CD4-positive, CD25-positive, alpha-beta regulatory T cell (primary cell): ENCODE measurements at regions not wholly inside any gene's neighbourhood (a gene's known extent, or its start where the extent isn't known, plus 50 kb on each side); places are given as distances from the start of the nearest gene placed in this dataset.
A peak's percentile ranks its signal among the peaks of the same experiment; 100 is the strongest.
"Not testable (repeated sequence)": the region's sequence is repeated elsewhere in the genome, so short reads cannot be mapped to it uniquely, and the experiment has no call there.

Experiments used
- ATAC-seq, 2 donors: fragments of 150-1000 bp; cut with Tn5 transposase; one replicate each; pipeline ENCODE4 v1.10.0; 2021; ENCODE audit warnings: low read depth in 2 of 2, moderate number of reproducible peaks in 2 of 2, moderate library complexity in 1 of 2
- DNase-seq, 3 donors: peaks; one replicate each; pipeline versions ENCODE4 v3.0.0 to v3.0.0-alpha.2; 2012 to 2022; ENCODE audit warnings: mixed read lengths in 1 of 3
- H3K27ac ChIP-seq: one replicate; pipeline ENCODE4 v1.7.0; 2013; ENCODE audit warnings: mild to moderate bottlenecking, low read length; ENCODE audit not compliant: insufficient read depth, poor library complexity, severe bottlenecking
- H3K27me3 ChIP-seq: one replicate; pipeline ENCODE4 v1.7.0; 2013; ENCODE audit warnings: low read length; ENCODE audit not compliant: control insufficient read depth, insufficient read depth
- H3K36me3 ChIP-seq: one replicate; pipeline ENCODE4 v1.7.0; 2013; ENCODE audit warnings: mild to moderate bottlenecking, low read length, moderate library complexity; ENCODE audit not compliant: control insufficient read depth, insufficient read depth
- H3K4me1 ChIP-seq: 2 replicates; pipeline ENCODE4 v1.7.0; 2013; ENCODE audit warnings: mild to moderate bottlenecking, low read length; ENCODE audit not compliant: insufficient read depth, control insufficient read depth, poor library complexity, severe bottlenecking
- H3K4me3 ChIP-seq: one replicate; pipeline ENCODE4 v1.7.0; 2013; ENCODE audit warnings: low read depth, mild to moderate bottlenecking, low read length, moderate library complexity
- H3K9me3 ChIP-seq, 2 experiments: 1 replicate in 1 of 2; 2 replicates in 1 of 2; pipeline ENCODE4 v1.7.0; 2013; ENCODE audit warnings: low read length in 2 of 2, mild to moderate bottlenecking in 1 of 2, moderate library complexity in 1 of 2; ENCODE audit not compliant: control insufficient read depth in 2 of 2
- H3K27ac Mint-ChIP-seq, 3 donors: one replicate each; pipeline ENCODE4 v1.8.0; 2020 to 2022; ENCODE audit warnings: mild to moderate bottlenecking in 3 of 3, mixed read lengths in 3 of 3, moderate library complexity in 2 of 3
- H3K27me3 Mint-ChIP-seq: one replicate; pipeline ENCODE4 v1.8.0; 2022; ENCODE audit warnings: mild to moderate bottlenecking, mixed read lengths
- H3K36me3 Mint-ChIP-seq: one replicate; pipeline ENCODE4 v1.8.0; 2020; ENCODE audit warnings: mixed read lengths
- H3K4me1 Mint-ChIP-seq, 4 donors: one replicate each; pipeline ENCODE4 v1.8.0; 2020 to 2022; ENCODE audit warnings: mixed read lengths in 4 of 4, mild to moderate bottlenecking in 1 of 4
- H3K4me3 Mint-ChIP-seq, 4 donors: one replicate each; pipeline ENCODE4 v1.8.0; 2020 to 2022; ENCODE audit warnings: mild to moderate bottlenecking in 4 of 4, mixed read lengths in 4 of 4, moderate library complexity in 3 of 4
- H3K9me3 Mint-ChIP-seq, 7 donors: one replicate each; pipeline ENCODE4 v1.8.0; 2020 to 2022; ENCODE audit warnings: mixed read lengths in 7 of 7, mild to moderate bottlenecking in 3 of 7, moderate library complexity in 2 of 7

- Mint-ChIP-seq H3K9me3 (no peaks in the 10 kb centered on the region), H3K36me3 (no peaks in the 10 kb centered on the region), H3K27me3 (no peaks in the 10 kb centered on the region), H3K4me3 (no peak overlapping the region), H3K27ac (no peak overlapping the region), H3K4me1 (no peaks in the 10 kb centered on the region)
- Histone ChIP-seq H3K27ac (no peak overlapping the region), H3K36me3 (no peaks in the 10 kb centered on the region), H3K4me3 (no peak overlapping the region), H3K9me3 (no peaks in the 10 kb centered on the region), H3K27me3 (no peaks in the 10 kb centered on the region), H3K4me1 (no peaks in the 10 kb centered on the region)
- ATAC-seq (no peak), DNase-seq (no peak)
These were observed 559.8 kb downstream of the SUCLG1 start for GRCh38 chr2:83899271-83899670.

- ATAC-seq = no peak
These were observed 564.1 kb downstream of the SUCLG1 start for GRCh38 chr2:83894976-83895375.

GRCh38 chr2:83887757-83888156, 571.3 kb downstream of the SUCLG1 start:
- ATAC-seq (no peak), DNase-seq (no peak)
- Histone ChIP-seq H3K9me3 (no peaks in the 10 kb centered on the region), H3K27me3 (no peaks in the 10 kb centered on the region), H3K27ac (no peak overlapping the region), H3K4me1 (no peaks in the 10 kb centered on the region), H3K4me3 (no peak overlapping the region), H3K36me3 (no peaks in the 10 kb centered on the region)
- Mint-ChIP-seq H3K4me3 (no peak overlapping the region), H3K4me1 (no peaks in the 10 kb centered on the region), H3K9me3 (peaks cover 0 to 3% (median 0%) of the 10 kb centered on the region in 7 donors), H3K27ac (no peak overlapping the region), H3K36me3 (no peaks in the 10 kb centered on the region), H3K27me3 (no peaks in the 10 kb centered on the region)

More at GRCh38 chr2:83894976-83895375, 564.1 kb downstream of the SUCLG1 start:
- H3K4me1 ChIP-seq = no peaks in the 10 kb centered on the region
- no peaks in the 10 kb centered on the region for H3K9me3 Mint-ChIP-seq
- H3K36me3 Mint-ChIP-seq = no peaks in the 10 kb centered on the region
- no peak overlapping the region for H3K4me3 ChIP-seq
- no peaks in the 10 kb centered on the region for H3K9me3 ChIP-seq
- peak overlapping the region in 1 of 3 donors; percentile 77 for H3K27ac Mint-ChIP-seq
- no peaks in the 10 kb centered on the region for H3K4me1 Mint-ChIP-seq
- H3K36me3 ChIP-seq = no peaks in the 10 kb centered on the region
- no peak for DNase-seq
- H3K27ac ChIP-seq = no peak overlapping the region
- H3K4me3 Mint-ChIP-seq = no peak overlapping the region
- H3K27me3 Mint-ChIP-seq = no peaks in the 10 kb centered on the region
- no peaks in the 10 kb centered on the region for H3K27me3 ChIP-seq

GRCh38 chr2:83879127-83879526, 580.0 kb downstream of the SUCLG1 start:
- Histone ChIP-seq H3K27ac (no peak overlapping the region), H3K36me3 (no peaks in the 10 kb centered on the region), H3K27me3 (no peaks in the 10 kb centered on the region), H3K4me3 (no peak overlapping the region), H3K4me1 (no peaks in the 10 kb centered on the region), H3K9me3 (peaks cover 0 to 6% of the 10 kb centered on the region in 2 experiments)
- Mint-ChIP-seq H3K4me1 (no peaks in the 10 kb centered on the region), H3K9me3 (peaks cover 0 to 30% (median 15%) of the 10 kb centered on the region in 7 donors), H3K27me3 (no peaks in the 10 kb centered on the region), H3K36me3 (no peaks in the 10 kb centered on the region), H3K27ac (no peak overlapping the region), H3K4me3 (no peak overlapping the region)
- ATAC-seq (no peak), DNase-seq (no peak)

GRCh38 chr2:83877261-83877660, 581.8 kb downstream of the SUCLG1 start:
- H3K4me3 ChIP-seq, H3K36me3 Mint-ChIP-seq, DNase-seq, H3K4me1 ChIP-seq, H3K27ac Mint-ChIP-seq, H3K4me1 Mint-ChIP-seq, H3K36me3 ChIP-seq, H3K27me3 ChIP-seq, H3K9me3 ChIP-seq, H3K27ac ChIP-seq, ATAC-seq, H3K27me3 Mint-ChIP-seq, H3K4me3 Mint-ChIP-seq: not testable (repeated sequence)
- peaks cover 0 to 35% (median 13%) of the 10 kb centered on the region in 7 donors for H3K9me3 Mint-ChIP-seq

- ATAC-seq (no peak), DNase-seq (no peak)
- Histone ChIP-seq H3K27me3 (no peaks in the 10 kb centered on the region), H3K27ac (no peak overlapping the region), H3K4me3 (no peak overlapping the region), H3K4me1 (no peaks in the 10 kb centered on the region), H3K9me3 (peaks cover 0 to 9% of the 10 kb centered on the region in 2 experiments), H3K36me3 (no peaks in the 10 kb centered on the region)
- no peaks in the 10 kb centered on the region for H3K4me1 Mint-ChIP-seq
- no peaks in the 10 kb centered on the region for H3K27me3 Mint-ChIP-seq
- H3K4me3 Mint-ChIP-seq = no peak overlapping the region
- no peak overlapping the region for H3K27ac Mint-ChIP-seq
- H3K9me3 Mint-ChIP-seq = peaks cover 0 to 30% (median 13%) of the 10 kb centered on the region in 7 donors
- no peaks in the 10 kb centered on the region for H3K36me3 Mint-ChIP-seq
These were observed 584.2 kb downstream of the SUCLG1 start for GRCh38 chr2:83874712-83875430.

- Histone ChIP-seq H3K27me3 (no peaks in the 10 kb centered on the region), H3K36me3 (no peaks in the 10 kb centered on the region), H3K27ac (no peak overlapping the region), H3K4me1 (no peaks in the 10 kb centered on the region), H3K9me3 (peaks cover 0 to 9% of the 10 kb centered on the region in 2 experiments), H3K4me3 (no peak overlapping the region)
- peaks cover 0 to 30% (median 11%) of the 10 kb centered on the region in 7 donors for H3K9me3 Mint-ChIP-seq
- no peak overlapping the region for H3K4me3 Mint-ChIP-seq
- H3K4me1 Mint-ChIP-seq = no peaks in the 10 kb centered on the region
- no peaks in the 10 kb centered on the region for H3K27me3 Mint-ChIP-seq
- no peak for ATAC-seq
- peak overlapping the region in 1 of 3 donors; percentile 62 for H3K27ac Mint-ChIP-seq
- no peaks in the 10 kb centered on the region for H3K36me3 Mint-ChIP-seq
- DNase-seq = no peak
These were observed 585.0 kb downstream of the SUCLG1 start for GRCh38 chr2:83874066-83874465.

- H3K27me3 Mint-ChIP-seq = no peaks in the 10 kb centered on the region
- H3K36me3 ChIP-seq = no peaks in the 10 kb centered on the region
- H3K4me1 Mint-ChIP-seq = no peaks in the 10 kb centered on the region
- no peaks in the 10 kb centered on the region for H3K27me3 ChIP-seq
- H3K4me1 ChIP-seq = no peaks in the 10 kb centered on the region
- H3K9me3 Mint-ChIP-seq = peaks cover 0 to 25% (median 7%) of the 10 kb centered on the region in 7 donors
- H3K9me3 ChIP-seq = peaks cover 0 to 9% of the 10 kb centered on the region in 2 experiments
- no peak overlapping the region for H3K4me3 ChIP-seq
- H3K4me3 Mint-ChIP-seq = no peak overlapping the region
- DNase-seq (no peak), ATAC-seq (no peak)
- no peak overlapping the region for H3K27ac Mint-ChIP-seq
- no peaks in the 10 kb centered on the region for H3K36me3 Mint-ChIP-seq
- H3K27ac ChIP-seq = no peak overlapping the region
These were observed 586.0 kb downstream of the SUCLG1 start for GRCh38 chr2:83873110-83873509.
